Endodermal cell (in vitro differentiated cells): ENCODE measurements at regions not wholly inside any gene's neighbourhood (a gene's known extent, or its start where the extent isn't known, plus 50 kb on each side); places are given as distances from the start of the nearest gene placed in this dataset.

ENCODE experiments used
- DNase-seq: peaks from one replicate; pipeline ENCODE4 v3.0.0-alpha.2; 2017
- H3K27ac ChIP-seq: 2 replicates; pipeline ENCODE4 v1.5.1; 2013; ENCODE audit warnings: mild to moderate bottlenecking, low read depth, low read length, moderate library complexity
- H3K27me3 ChIP-seq: 2 replicates; pipeline ENCODE4 v1.6.1; 2013; ENCODE audit warnings: mild to moderate bottlenecking, low read length, moderate library complexity; ENCODE audit not compliant: insufficient read depth, control insufficient read depth, poor library complexity, severe bottlenecking
- H3K36me3 ChIP-seq: 2 replicates; pipeline ENCODE4 v1.7.0; 2013; ENCODE audit warnings: mild to moderate bottlenecking, low read length, moderate library complexity; ENCODE audit not compliant: control insufficient read depth, insufficient read depth
- H3K4me1 ChIP-seq: one replicate; pipeline ENCODE4 v1.7.0; 2013; ENCODE audit warnings: low read length; ENCODE audit not compliant: control insufficient read depth, insufficient read depth
- H3K4me3 ChIP-seq: 2 replicates; pipeline ENCODE4 v1.5.1; 2013; ENCODE audit warnings: mild to moderate bottlenecking, low read length, moderate library complexity
- H3K9ac ChIP-seq: 2 replicates; pipeline ENCODE4 v1.6.1; 2013; ENCODE audit warnings: mild to moderate bottlenecking, low read length, moderate library complexity; ENCODE audit not compliant: poor library complexity, severe bottlenecking; ENCODE audit errors: extremely low read depth
- H3K9me3 ChIP-seq: 2 replicates; pipeline ENCODE4 v1.6.1; 2013; ENCODE audit warnings: mild to moderate bottlenecking, low read length, moderate library complexity; ENCODE audit not compliant: control insufficient read depth
- H3K27ac Mint-ChIP-seq: 2 replicates; pipeline ENCODE4 v1.8.0; 2020; ENCODE audit warnings: mixed read lengths
- H3K27me3 Mint-ChIP-seq: 2 replicates; pipeline ENCODE4 v1.8.0; 2021; ENCODE audit warnings: mild to moderate bottlenecking, mixed read lengths; ENCODE audit not compliant: insufficient read depth
- H3K36me3 Mint-ChIP-seq: 2 replicates; pipeline ENCODE4 v1.8.0; 2020; ENCODE audit warnings: low read depth, mixed read lengths
- H3K4me1 Mint-ChIP-seq: 2 replicates; pipeline ENCODE4 v1.8.0; 2020; ENCODE audit warnings: mixed read lengths
- H3K4me3 Mint-ChIP-seq: 2 replicates; pipeline ENCODE4 v1.8.0; 2020; ENCODE audit warnings: mild to moderate bottlenecking, moderate library complexity, mixed read lengths
- H3K9me3 Mint-ChIP-seq: 2 replicates; pipeline ENCODE4 v1.8.0; 2020; ENCODE audit warnings: mild to moderate bottlenecking, mixed read lengths
- CTCF ChIP-seq: fragments of 200-600 bp; sonication (generic); conservative IDR thresholded peaks from 2 replicates; pipeline ENCODE4 v1.5.0; 2021; ENCODE audit warnings: antibody characterized with exemption, mild to moderate bottlenecking
- WGBS, 2 experiments: methylation state at CpG; one replicate each; pipeline versions ENCODE4 v1.1.5 to v1.1.7; 2013; ENCODE audit warnings: missing lambda C conversion rate in 2 of 2, mixed read lengths in 1 of 2; ENCODE audit not compliant: insufficient coverage in 1 of 2, insufficient read length in 1 of 2; 5-methylcytosine and 5-hydroxymethylcytosine counted together

GRCh38 chr5:74312746-74313145 lies 327.8 kb downstream of the ENC1 start:
- no peak overlapping the region for H3K9ac ChIP-seq
- no peaks in the 10 kb centered on the region for H3K9me3 Mint-ChIP-seq
- no peaks in the 10 kb centered on the region for H3K27me3 ChIP-seq
- DNase-seq: no peak
- H3K4me3 ChIP-seq: no peak overlapping the region
- H3K27ac Mint-ChIP-seq: no peak overlapping the region
- WGBS, 2 experiments: 95 to 100% methylated on average over 1 to 2 of the region's 2 CpGs
- no peaks in the 10 kb centered on the region for H3K36me3 Mint-ChIP-seq
- no peak for TF ChIP-seq CTCF
- H3K27ac ChIP-seq: no peak overlapping the region
- no peaks in the 10 kb centered on the region for H3K36me3 ChIP-seq
- H3K4me1 ChIP-seq: peaks cover 9% of the 10 kb centered on the region
- peaks cover 7% of the 10 kb centered on the region for H3K4me1 Mint-ChIP-seq
- H3K27me3 Mint-ChIP-seq: peaks cover 1% of the 10 kb centered on the region
- no peak overlapping the region for H3K4me3 Mint-ChIP-seq
- H3K9me3 ChIP-seq: no peaks in the 10 kb centered on the region

GRCh38 chr5:74311961-74312360 lies 328.6 kb downstream of the ENC1 start:
- Histone ChIP-seq H3K36me3 (no peaks in the 10 kb centered on the region), H3K9ac (no peak overlapping the region), H3K27me3 (no peaks in the 10 kb centered on the region), H3K4me3 (no peak overlapping the region), H3K4me1 (peaks cover 9% of the 10 kb centered on the region), H3K27ac (no peak overlapping the region), H3K9me3 (no peaks in the 10 kb centered on the region)
- WGBS, 2 experiments: 92% methylated on average over 1 of the region's 1 CpG; no CpG with 5 or more reads in 1 of the 2 experiments
- no peak for DNase-seq
- TF ChIP-seq CTCF: no peak
- H3K27ac Mint-ChIP-seq: no peak overlapping the region
- H3K27me3 Mint-ChIP-seq: peaks cover 1% of the 10 kb centered on the region
- peaks cover 7% of the 10 kb centered on the region for H3K4me1 Mint-ChIP-seq
- H3K9me3 Mint-ChIP-seq: no peaks in the 10 kb centered on the region
- H3K36me3 Mint-ChIP-seq: no peaks in the 10 kb centered on the region
- H3K4me3 Mint-ChIP-seq: no peak overlapping the region

GRCh38 chr5:74310997-74311930 lies 329.3 kb downstream of the ENC1 start:
- Histone ChIP-seq H3K4me1 (peaks cover 4% of the 10 kb centered on the region), H3K27ac (no peak overlapping the region), H3K36me3 (no peaks in the 10 kb centered on the region), H3K9ac (no peak overlapping the region), H3K9me3 (no peaks in the 10 kb centered on the region), H3K27me3 (no peaks in the 10 kb centered on the region), H3K4me3 (no peak overlapping the region)
- Mint-ChIP-seq H3K36me3 (no peaks in the 10 kb centered on the region), H3K4me3 (no peak overlapping the region), H3K9me3 (no peaks in the 10 kb centered on the region), H3K27me3 (peaks cover 1% of the 10 kb centered on the region), H3K27ac (no peak overlapping the region), H3K4me1 (peaks cover 6% of the 10 kb centered on the region)
- TF ChIP-seq CTCF: no peak
- 90 to 91% methylated on average over 3 to 8 of the region's 8 CpGs for WGBS, 2 experiments
- no peak for DNase-seq
